ENCODE measurements at regions not wholly inside any gene's neighbourhood (a gene's known extent, or its start where the extent isn't known, plus 50 kb on each side); places are given as distances from the start of the nearest gene placed in this dataset.

- Histone ChIP-seq H3K27ac (ENCODE audit: low read length) (no peak overlapping the region), H3K4me3 (ENCODE audit: low read length) (no peak overlapping the region), H3K9ac (ENCODE audit: low read depth, low read length) (no peak overlapping the region), H3K27me3 (ENCODE audit: insufficient read depth, low read length) (no peaks in the 10 kb centered on the region), H3K4me1 (ENCODE audit: insufficient read depth, low read length) (peaks cover 12% of the 10 kb centered on the region), H3K9me3 (ENCODE audit: insufficient read depth, low read depth, low read length) (no peaks in the 10 kb centered on the region), H3K36me3 (ENCODE audit: insufficient read depth, low read depth, low read length) (no peaks in the 10 kb centered on the region)
Observed at GRCh38 chr16:52386694-52387093, 160.2 kb downstream of the TOX3 start.

- H3K4me1 ChIP-seq (ENCODE audit: insufficient read depth, low read length), result peaks cover 12% of the 10 kb centered on the region
- H3K9ac ChIP-seq (ENCODE audit: low read depth, low read length), result no peak overlapping the region
- H3K36me3 ChIP-seq (ENCODE audit: insufficient read depth, low read depth, low read length), result no peaks in the 10 kb centered on the region
- H3K27me3 ChIP-seq (ENCODE audit: insufficient read depth, low read length), result no peaks in the 10 kb centered on the region
- H3K27ac ChIP-seq (ENCODE audit: low read length), result no peak overlapping the region
- no peaks in the 10 kb centered on the region for H3K9me3 ChIP-seq (ENCODE audit: insufficient read depth, low read depth, low read length)
- H3K4me3 ChIP-seq (ENCODE audit: low read length), result no peak overlapping the region
Observed at GRCh38 chr16:52384378-52384777, 162.6 kb downstream of the TOX3 start.

GRCh38 chr16:52383640-52384292, 163.2 kb downstream of the TOX3 start:
- no peak overlapping the region for H3K9ac ChIP-seq (ENCODE audit: low read depth, low read length)
- H3K27ac ChIP-seq (ENCODE audit: low read length), result no peak overlapping the region
- no peaks in the 10 kb centered on the region for H3K36me3 ChIP-seq (ENCODE audit: insufficient read depth, low read depth, low read length)
- H3K4me1 ChIP-seq (ENCODE audit: insufficient read depth, low read length), result peaks cover 12% of the 10 kb centered on the region
- no peaks in the 10 kb centered on the region for H3K27me3 ChIP-seq (ENCODE audit: insufficient read depth, low read length)
- no peak overlapping the region for H3K4me3 ChIP-seq (ENCODE audit: low read length)
- no peaks in the 10 kb centered on the region for H3K9me3 ChIP-seq (ENCODE audit: insufficient read depth, low read depth, low read length)

- no peak overlapping the region for H3K27ac ChIP-seq (ENCODE audit: low read length)
- no peaks in the 10 kb centered on the region for H3K27me3 ChIP-seq (ENCODE audit: insufficient read depth, low read length)
- peaks cover 12% of the 10 kb centered on the region for H3K4me1 ChIP-seq (ENCODE audit: insufficient read depth, low read length)
- H3K9ac ChIP-seq (ENCODE audit: low read depth, low read length), result no peak overlapping the region
- H3K4me3 ChIP-seq (ENCODE audit: low read length), result no peak overlapping the region
- H3K36me3 ChIP-seq (ENCODE audit: insufficient read depth, low read depth, low read length), result no peaks in the 10 kb centered on the region
- no peaks in the 10 kb centered on the region for H3K9me3 ChIP-seq (ENCODE audit: insufficient read depth, low read depth, low read length)
Observed at GRCh38 chr16:52383119-52383518, 163.8 kb downstream of the TOX3 start.

GRCh38 chr16:52379551-52379950, 167.4 kb downstream of the TOX3 start:
- Histone ChIP-seq H3K36me3 (ENCODE audit: insufficient read depth, low read depth, low read length) (no peaks in the 10 kb centered on the region), H3K4me1 (ENCODE audit: insufficient read depth, low read length) (peaks cover 12% of the 10 kb centered on the region), H3K9ac (ENCODE audit: low read depth, low read length) (no peak overlapping the region), H3K27me3 (ENCODE audit: insufficient read depth, low read length) (no peaks in the 10 kb centered on the region), H3K27ac (ENCODE audit: low read length) (no peak overlapping the region), H3K4me3 (ENCODE audit: low read length) (no peak overlapping the region), H3K9me3 (ENCODE audit: insufficient read depth, low read depth, low read length) (no peaks in the 10 kb centered on the region)

GRCh38 chr16:52376676-52377280, 170.2 kb downstream of the TOX3 start:
- Histone ChIP-seq H3K36me3 (ENCODE audit: insufficient read depth, low read depth, low read length) (no peaks in the 10 kb centered on the region), H3K9ac (ENCODE audit: low read depth, low read length) (no peak overlapping the region), H3K4me1 (ENCODE audit: insufficient read depth, low read length) (no peaks in the 10 kb centered on the region), H3K9me3 (ENCODE audit: insufficient read depth, low read depth, low read length) (no peaks in the 10 kb centered on the region; the same call in 1 of the 2 replicates), H3K27me3 (ENCODE audit: insufficient read depth, low read length) (no peaks in the 10 kb centered on the region), H3K27ac (ENCODE audit: low read length) (no peak overlapping the region), H3K4me3 (ENCODE audit: low read length) (no peak overlapping the region)

- no peaks in the 10 kb centered on the region for H3K4me1 ChIP-seq (ENCODE audit: insufficient read depth, low read length)
- H3K4me3 ChIP-seq (ENCODE audit: low read length), result no peak overlapping the region
- no peak overlapping the region for H3K27ac ChIP-seq (ENCODE audit: low read length)
- H3K36me3 ChIP-seq (ENCODE audit: insufficient read depth, low read depth, low read length), result no peaks in the 10 kb centered on the region
- H3K27me3 ChIP-seq (ENCODE audit: insufficient read depth, low read length), result no peaks in the 10 kb centered on the region
- no peaks in the 10 kb centered on the region; the same call in 1 of the 2 replicates for H3K9me3 ChIP-seq (ENCODE audit: insufficient read depth, low read depth, low read length)
- H3K9ac ChIP-seq (ENCODE audit: low read depth, low read length), result no peak overlapping the region
Observed at GRCh38 chr16:52372313-52372712, 174.6 kb downstream of the TOX3 start.

GRCh38 chr16:52368859-52369258, 178.1 kb downstream of the TOX3 start:
- no peak overlapping the region for H3K9ac ChIP-seq (ENCODE audit: low read depth, low read length)
- H3K9me3 ChIP-seq (ENCODE audit: insufficient read depth, low read depth, low read length), result no peaks in the 10 kb centered on the region; the same call in 1 of the 2 replicates
- no peaks in the 10 kb centered on the region for H3K4me1 ChIP-seq (ENCODE audit: insufficient read depth, low read length)
- no peaks in the 10 kb centered on the region for H3K36me3 ChIP-seq (ENCODE audit: insufficient read depth, low read depth, low read length)
- no peaks in the 10 kb centered on the region for H3K27me3 ChIP-seq (ENCODE audit: insufficient read depth, low read length)
- no peak overlapping the region for H3K4me3 ChIP-seq (ENCODE audit: low read length)
- H3K27ac ChIP-seq (ENCODE audit: low read length), result no peak overlapping the region

- Histone ChIP-seq H3K9ac (ENCODE audit: low read depth, low read length) (no peak overlapping the region), H3K4me1 (ENCODE audit: insufficient read depth, low read length) (no peaks in the 10 kb centered on the region), H3K4me3 (ENCODE audit: low read length) (no peak overlapping the region), H3K27me3 (ENCODE audit: insufficient read depth, low read length) (no peaks in the 10 kb centered on the region), H3K9me3 (ENCODE audit: insufficient read depth, low read depth, low read length) (no peaks in the 10 kb centered on the region), H3K36me3 (ENCODE audit: insufficient read depth, low read depth, low read length) (no peaks in the 10 kb centered on the region), H3K27ac (ENCODE audit: low read length) (no peak overlapping the region)
Observed at GRCh38 chr16:52367821-52368220, 179.1 kb downstream of the TOX3 start.

- no peaks in the 10 kb centered on the region for H3K9me3 ChIP-seq (ENCODE audit: insufficient read depth, low read depth, low read length)
- no peaks in the 10 kb centered on the region for H3K4me1 ChIP-seq (ENCODE audit: insufficient read depth, low read length)
- no peak overlapping the region for H3K9ac ChIP-seq (ENCODE audit: low read depth, low read length)
- no peak overlapping the region for H3K4me3 ChIP-seq (ENCODE audit: low read length)
- no peaks in the 10 kb centered on the region for H3K36me3 ChIP-seq (ENCODE audit: insufficient read depth, low read depth, low read length)
- H3K27ac ChIP-seq (ENCODE audit: low read length), result no peak overlapping the region
- H3K27me3 ChIP-seq (ENCODE audit: insufficient read depth, low read length), result no peaks in the 10 kb centered on the region
Observed at GRCh38 chr16:52366983-52367382, 180.0 kb downstream of the TOX3 start.

GRCh38 chr16:52364500-52364899, 182.4 kb downstream of the TOX3 start:
- no peak overlapping the region for H3K9ac ChIP-seq (ENCODE audit: low read depth, low read length)
- H3K4me1 ChIP-seq (ENCODE audit: insufficient read depth, low read length), result no peaks in the 10 kb centered on the region
- no peak overlapping the region for H3K27ac ChIP-seq (ENCODE audit: low read length)
- no peak overlapping the region for H3K4me3 ChIP-seq (ENCODE audit: low read length)
- H3K36me3 ChIP-seq (ENCODE audit: insufficient read depth, low read depth, low read length), result no peaks in the 10 kb centered on the region
- no peaks in the 10 kb centered on the region for H3K27me3 ChIP-seq (ENCODE audit: insufficient read depth, low read length)
- H3K9me3 ChIP-seq (ENCODE audit: insufficient read depth, low read depth, low read length), result no peaks in the 10 kb centered on the region; the same call in 1 of the 2 replicates

GRCh38 chr16:52363082-52363481, 183.9 kb downstream of the TOX3 start:
- Histone ChIP-seq H3K9me3 (ENCODE audit: insufficient read depth, low read depth, low read length) (peaks cover under 1% of the 10 kb centered on the region), H3K27me3 (ENCODE audit: insufficient read depth, low read length) (no peaks in the 10 kb centered on the region), H3K4me1 (ENCODE audit: insufficient read depth, low read length) (no peaks in the 10 kb centered on the region), H3K27ac (ENCODE audit: low read length) (no peak overlapping the region), H3K36me3 (ENCODE audit: insufficient read depth, low read depth, low read length) (no peaks in the 10 kb centered on the region), H3K9ac (ENCODE audit: low read depth, low read length) (no peak overlapping the region), H3K4me3 (ENCODE audit: low read length) (no peak overlapping the region)
